ENCODE measurements at regions not wholly inside any gene's neighbourhood (a gene's known extent, or its start where the extent isn't known, plus 50 kb on each side); places are given as distances from the start of the nearest gene placed in this dataset.

- no peak for TF ChIP-seq YY1 (IDR thresholded peaks at IDR 0.05; ENCODE audit: low read depth)
- TF ChIP-seq TAF1 (IDR thresholded peaks at IDR 0.05; ENCODE audit: low read depth): no peak
- TF ChIP-seq EP300 (IDR thresholded peaks at IDR 0.05; ENCODE audit: borderline replicate concordance): no peak
- no peak for TF ChIP-seq FOXM1 (IDR thresholded peaks at IDR 0.05; ENCODE audit: borderline replicate concordance, low read depth)
- TF ChIP-seq CREB1 (IDR thresholded peaks at IDR 0.05; ENCODE audit: low read depth): no peak
- no peak for TF ChIP-seq TCF12 (IDR thresholded peaks at IDR 0.05; ENCODE audit: low read depth)
- TF ChIP-seq ZBTB7A (IDR thresholded peaks at IDR 0.05; ENCODE audit: low read depth): no peak
- TF ChIP-seq RAD21 (IDR thresholded peaks at IDR 0.05; ENCODE audit: low read depth): peak; percentile 25; the same call in 1 of the 2 replicates
- no peak for TF ChIP-seq REST (IDR thresholded peaks at IDR 0.05; ENCODE audit: low read depth)
- no peak for TF ChIP-seq NFIC (IDR thresholded peaks at IDR 0.05)
These were observed 95.1 kb downstream of the BLID start for GRCh38 chr11:122020902-122021301.
